ENCODE measurements at regions not wholly inside any gene's neighbourhood (a gene's known extent, or its start where the extent isn't known, plus 50 kb on each side); places are given as distances from the start of the nearest gene placed in this dataset.

- no peak for DNase-seq
- Histone ChIP-seq H3K27ac (no peak overlapping the region), H3K4me3 (no peak overlapping the region), H3K36me3 (no peaks in the 10 kb centered on the region), H3K9me3 (no peaks in the 10 kb centered on the region), H3K27me3 (no peaks in the 10 kb centered on the region), H3K4me1 (peaks cover 0 to 28% (median 16%) of the 10 kb centered on the region in 4 donors)
- WGBS, 5 donors: 92 to 97% (median 95%) methylated on average over 2 of the region's 2 CpGs
- intact Hi-C loops (cut with DNase I; ENCODE audit: low total_unique reads): no loop called here
- no peak for TF ChIP-seq EP300 (IDR thresholded peaks at IDR 0.05)
- TF ChIP-seq POLR2A (IDR thresholded peaks at IDR 0.05): no peak
- no peak for TF ChIP-seq CTCF (IDR thresholded peaks at IDR 0.05)
- TF ChIP-seq POLR2AphosphoS5 (IDR thresholded peaks at IDR 0.05): no peak
Observed at GRCh38 chr2:41959760-41960159, 88.1 kb upstream of the PKDCC start.

- no peaks in the 10 kb centered on the region for H3K27me3 ChIP-seq
- peak overlapping the region in 2 of 5 donors; percentile 65 to 76 for H3K27ac ChIP-seq
- H3K36me3 ChIP-seq: no peaks in the 10 kb centered on the region
- TF ChIP-seq POLR2AphosphoS5 (IDR thresholded peaks at IDR 0.05) (no peak), EP300 (IDR thresholded peaks at IDR 0.05) (no peak), CTCF (IDR thresholded peaks at IDR 0.05) (no peak)
- H3K9me3 ChIP-seq: no peaks in the 10 kb centered on the region
- intact Hi-C loops (cut with DNase I; ENCODE audit: low total_unique reads): no loop called here
- WGBS, 5 donors: 51 to 70% (median 66%) methylated on average over 5 of the region's 5 CpGs
- peaks cover 16 to 52% (median 41%) of the 10 kb centered on the region in 4 donors for H3K4me1 ChIP-seq
- DNase-seq: no peak
- H3K4me3 ChIP-seq: no peak overlapping the region
Observed at GRCh38 chr2:41962922-41963622, 84.7 kb upstream of the PKDCC start.

DNA sequence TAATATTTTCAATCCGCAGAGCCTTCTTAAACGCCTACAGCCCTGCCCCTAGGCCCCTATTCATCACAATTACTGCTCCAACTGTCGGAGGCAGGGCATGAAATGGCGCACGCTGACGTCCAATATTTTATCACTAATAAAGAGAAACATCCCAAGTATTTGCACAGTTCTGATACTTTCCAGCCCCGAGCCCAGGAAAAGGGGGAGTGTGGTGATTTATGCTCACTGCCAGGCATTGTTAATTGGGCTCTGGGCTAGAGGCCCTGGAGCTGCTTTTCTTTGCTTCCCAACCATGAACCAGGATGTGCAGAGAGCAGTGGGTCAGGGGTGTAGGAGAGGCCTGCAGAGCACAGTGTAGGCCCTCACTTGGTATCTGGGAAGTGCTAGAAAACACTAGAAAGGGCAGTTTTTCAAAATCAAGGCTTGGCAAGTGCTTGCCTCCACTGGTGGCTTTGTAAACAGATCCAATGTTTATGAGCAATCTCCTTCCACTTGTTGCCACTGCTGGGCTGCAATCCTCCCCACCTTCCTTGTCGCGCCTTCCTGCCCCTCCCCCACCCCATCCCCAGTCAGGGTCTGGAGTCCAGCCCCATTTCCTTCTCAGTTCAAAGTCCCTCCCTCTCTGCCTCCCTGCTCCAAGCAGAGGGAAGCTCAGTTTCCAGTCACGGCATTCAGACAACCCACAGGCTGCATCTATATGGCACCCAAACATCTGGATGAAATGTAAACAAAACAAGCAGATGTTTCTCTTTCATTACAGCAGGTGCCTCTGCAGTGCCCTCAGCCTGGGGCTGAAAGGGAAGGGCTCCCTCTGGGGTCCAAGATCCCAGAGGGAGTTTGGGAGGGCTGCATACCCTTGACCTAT lies 83.9 kb upstream of the PKDCC start:
- peaks cover 16 to 51% (median 42%) of the 10 kb centered on the region in 4 donors for H3K4me1 ChIP-seq
- no peaks in the 10 kb centered on the region for H3K36me3 ChIP-seq
- WGBS, 5 donors: 38 to 55% (median 42%) methylated on average over 10 of the region's 10 CpGs
- H3K27ac ChIP-seq: peak overlapping the region in 2 of 5 donors; percentile 65 to 76
- no peaks in the 10 kb centered on the region for H3K9me3 ChIP-seq
- no peak overlapping the region for H3K4me3 ChIP-seq
- intact Hi-C loops (cut with DNase I; ENCODE audit: low total_unique reads): no loop called here
- H3K27me3 ChIP-seq: no peaks in the 10 kb centered on the region
- TF ChIP-seq POLR2AphosphoS5 (IDR thresholded peaks at IDR 0.05): no peak
- TF ChIP-seq CTCF (IDR thresholded peaks at IDR 0.05): no peak
- no peak for TF ChIP-seq POLR2A (IDR thresholded peaks at IDR 0.05)
- TF ChIP-seq EP300 (IDR thresholded peaks at IDR 0.05): no peak
- peak in 1 of 2 donors; percentile 92 for DNase-seq

GRCh38 chr2:41965173-41965908 lies 82.5 kb upstream of the PKDCC start:
- H3K4me3 ChIP-seq: no peak overlapping the region
- H3K36me3 ChIP-seq: no peaks in the 10 kb centered on the region
- intact Hi-C loops (cut with DNase I; ENCODE audit: low total_unique reads): no loop called here
- DNase-seq: no peak
- H3K4me1 ChIP-seq: peaks cover 16 to 51% (median 42%) of the 10 kb centered on the region in 4 donors
- WGBS, 5 donors: 85 to 96% (median 93%) methylated on average over 5 of the region's 5 CpGs
- TF ChIP-seq POLR2A (IDR thresholded peaks at IDR 0.05): no peak
- peak overlapping the region in 4 of 5 donors; percentile 46 to 76 (median 60) for H3K27ac ChIP-seq
- no peaks in the 10 kb centered on the region for H3K27me3 ChIP-seq
- no peaks in the 10 kb centered on the region for H3K9me3 ChIP-seq

Measured in stomach (tissue), 8 donors.